Breast epithelium (tissue), 3 donors: ENCODE measurements at regions not wholly inside any gene's neighbourhood (a gene's known extent, or its start where the extent isn't known, plus 50 kb on each side); places are given as distances from the start of the nearest gene placed in this dataset.

Experiments
- CTCF ChIP-seq, 3 donors: fragments of 450-650 bp; IDR thresholded peaks; one replicate each; pipeline ENCODE4 v1.5.1; 2016 to 2017; ENCODE audit warnings: antibody characterized with exemption in 3 of 3, mild to moderate bottlenecking in 3 of 3, moderate library complexity in 3 of 3
- POLR2A ChIP-seq: fragments of 450-650 bp; IDR thresholded peaks from one replicate; pipeline ENCODE4 v1.6.1; 2016; ENCODE audit warnings: antibody characterized with exemption, mild to moderate bottlenecking, moderate library complexity
- POLR2AphosphoS5 ChIP-seq, 3 donors: sonication (generic); formaldehyde crosslinking; IDR thresholded peaks; one replicate each; pipeline ENCODE4 v1.6.1; 2017; ENCODE audit warnings: antibody characterized with exemption in 3 of 3

- TF ChIP-seq CTCF (IDR thresholded peaks at IDR 0.05) (no peak), POLR2AphosphoS5 (IDR thresholded peaks at IDR 0.05) (no peak), POLR2A (no peak)
These were observed 770.1 kb upstream of the PCDH20 start for GRCh38 chr13:62185631-62186255.
